NOMO-1 (cell line): ENCODE measurements at regions not wholly inside any gene's neighbourhood (a gene's known extent, or its start where the extent isn't known, plus 50 kb on each side); places are given as distances from the start of the nearest gene placed in this dataset.

Experiments
- DNase-seq, 2 experiments: peaks; one replicate each; lab custom pipeline; 2025; ENCODE audit not compliant: unreplicated experiment in 2 of 2; lab: John Stamatoyannopoulos, UW

DNA sequence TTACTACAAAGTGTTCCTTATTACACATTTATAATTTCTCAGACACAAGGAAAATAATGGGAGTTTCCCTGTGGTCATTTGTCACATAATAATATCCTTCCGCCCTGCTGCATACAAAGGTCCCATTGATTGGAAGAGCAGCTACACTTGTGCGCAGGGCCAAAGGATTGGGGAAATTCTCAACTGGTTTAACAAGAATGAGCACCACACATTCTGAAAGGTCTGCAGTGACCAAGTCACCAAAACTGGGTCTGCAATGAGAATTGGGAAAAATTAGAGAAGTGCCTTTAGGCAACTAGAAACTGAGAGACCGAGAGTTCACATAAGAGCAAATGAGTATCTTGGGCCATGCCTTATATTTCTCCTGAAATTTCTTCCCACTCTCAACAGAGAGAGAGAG, 98.2 kb upstream of the NR2F2 start:
- DNase-seq, result no peak

DNA sequence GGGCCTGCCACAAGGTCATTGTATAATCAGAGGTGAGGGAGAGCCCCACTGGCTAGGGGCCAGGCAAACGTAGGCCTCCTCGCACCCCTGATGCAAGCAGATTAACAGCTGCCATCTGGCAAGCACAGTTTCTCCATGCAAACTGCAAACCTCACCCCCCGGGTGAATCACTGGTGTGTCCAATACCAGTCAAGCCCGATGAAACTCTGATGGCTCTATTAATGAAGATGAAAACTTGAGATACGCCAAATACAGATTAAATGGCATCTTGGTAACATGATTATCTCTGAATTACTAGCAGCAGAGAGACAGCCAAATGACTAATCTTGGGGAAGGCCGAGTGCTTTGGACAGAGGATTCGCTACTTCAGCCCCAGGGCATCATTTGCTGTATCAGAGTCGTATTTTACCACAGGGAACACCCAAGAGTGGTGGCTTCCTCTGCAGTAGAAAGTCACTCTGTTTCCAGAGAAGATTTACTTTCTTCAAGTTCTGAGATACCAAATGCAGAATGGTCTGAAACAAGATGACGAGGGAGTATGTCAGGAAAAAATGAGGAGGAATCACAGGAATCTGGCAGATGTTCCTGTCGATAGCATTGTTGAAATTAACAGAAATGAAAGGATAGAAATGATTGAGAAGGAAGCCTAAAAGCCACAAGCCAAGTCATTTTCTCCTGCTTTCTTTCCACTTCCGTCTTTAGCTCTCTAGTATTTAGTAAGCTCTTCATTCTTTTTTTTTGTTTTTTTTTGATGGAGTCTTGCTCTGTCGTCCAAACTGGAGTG, 96.2 kb upstream of the NR2F2 start:
- DNase-seq, result no peak

DNA sequence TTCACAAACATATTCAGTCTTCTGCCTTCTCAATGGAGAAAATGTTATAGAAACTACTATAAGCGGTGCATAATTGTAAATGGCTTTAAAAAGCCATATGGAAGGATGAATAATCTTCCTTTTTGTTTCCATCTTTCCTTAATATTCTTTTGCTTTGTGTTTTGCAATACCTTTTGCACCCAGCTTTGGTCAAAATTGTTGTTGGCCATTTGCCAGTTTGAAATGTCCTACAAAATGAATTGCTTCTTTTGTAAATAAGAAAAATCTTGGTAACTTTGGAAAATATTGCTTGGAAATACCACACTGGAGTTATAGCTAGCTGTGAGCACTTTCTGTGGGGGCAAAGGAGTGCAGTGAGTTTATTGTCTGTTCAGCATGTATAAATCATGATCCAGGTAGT, 93.5 kb upstream of the NR2F2 start:
- DNase-seq, result no peak

DNA sequence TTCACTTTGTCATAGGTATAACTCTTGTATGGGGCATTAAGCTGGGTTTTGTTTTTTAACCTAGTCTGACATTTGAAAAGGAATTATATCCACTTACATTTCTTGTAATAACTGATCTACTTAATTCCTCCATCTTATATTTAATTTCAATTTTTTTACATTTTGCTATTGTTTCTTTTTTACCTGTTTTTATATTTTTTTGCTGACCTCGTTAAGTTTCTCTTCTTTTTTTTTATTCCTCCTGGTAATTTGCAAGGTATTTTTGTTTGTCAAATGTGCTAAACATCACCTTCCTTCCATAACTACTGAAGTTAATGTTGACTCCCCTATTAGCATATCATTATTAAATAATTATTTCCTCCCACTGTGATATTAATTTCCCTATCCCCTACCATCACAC, 87.7 kb upstream of the NR2F2 start:
- no peak for DNase-seq

DNA sequence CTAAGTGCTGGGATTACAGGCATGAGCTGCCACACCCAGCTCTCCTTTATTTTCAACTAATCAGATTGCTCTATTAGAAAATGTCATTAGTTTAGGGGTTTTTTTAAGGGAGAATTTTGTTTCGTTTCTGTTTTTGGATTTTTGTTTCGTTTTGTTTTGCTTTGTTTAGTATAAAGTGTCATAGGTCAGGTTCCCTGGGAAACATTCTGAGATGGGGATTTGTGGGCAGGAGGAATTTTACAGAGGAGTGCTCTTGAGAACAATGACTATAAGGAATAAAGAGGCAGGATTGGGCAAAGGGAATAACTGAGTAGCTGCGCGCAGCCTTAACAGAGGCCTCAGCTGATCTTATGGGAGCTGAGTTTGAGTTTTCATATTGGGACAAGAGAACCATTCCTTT, 86.8 kb upstream of the NR2F2 start:
- DNase-seq, result no peak

DNA sequence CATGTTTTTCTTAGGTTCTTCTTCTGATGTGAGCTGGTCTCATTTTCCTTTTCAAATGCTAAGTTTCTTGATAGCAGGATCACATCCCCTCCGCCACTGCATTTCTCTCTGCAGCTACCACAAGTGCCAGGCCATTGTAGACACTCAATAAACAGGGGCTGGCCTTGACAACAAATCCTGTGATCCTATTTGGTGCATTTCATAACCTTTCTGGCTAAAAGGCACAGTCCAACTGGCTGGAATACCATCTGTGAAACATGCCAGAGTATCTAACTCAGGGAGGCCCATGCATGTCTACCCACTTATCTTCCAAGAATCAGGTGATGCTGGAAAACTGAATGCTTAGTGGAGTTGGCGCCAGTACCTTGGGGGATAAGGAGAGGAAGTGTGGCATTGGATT, 85.2 kb upstream of the NR2F2 start:
- no peak for DNase-seq

DNA sequence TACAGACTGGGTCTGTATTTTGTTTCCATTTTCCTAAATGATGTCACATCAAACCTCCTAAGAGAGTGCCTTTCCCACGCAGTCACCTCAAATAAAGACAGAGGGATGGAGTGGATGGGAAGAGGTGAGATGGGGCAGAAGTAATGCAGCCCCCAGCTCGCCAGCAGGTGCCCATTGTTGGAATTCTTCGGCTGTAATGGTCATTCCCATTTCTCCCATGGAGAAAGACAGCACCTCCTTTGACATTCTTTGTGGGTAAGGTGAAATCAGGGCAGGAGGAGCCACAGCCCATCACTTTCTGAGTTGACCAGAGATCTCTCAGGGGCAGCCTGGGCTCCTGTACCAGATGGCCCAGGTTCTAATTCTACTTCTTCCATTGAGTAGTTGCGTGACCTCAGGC, 84.4 kb upstream of the NR2F2 start:
- no peak for DNase-seq

DNA sequence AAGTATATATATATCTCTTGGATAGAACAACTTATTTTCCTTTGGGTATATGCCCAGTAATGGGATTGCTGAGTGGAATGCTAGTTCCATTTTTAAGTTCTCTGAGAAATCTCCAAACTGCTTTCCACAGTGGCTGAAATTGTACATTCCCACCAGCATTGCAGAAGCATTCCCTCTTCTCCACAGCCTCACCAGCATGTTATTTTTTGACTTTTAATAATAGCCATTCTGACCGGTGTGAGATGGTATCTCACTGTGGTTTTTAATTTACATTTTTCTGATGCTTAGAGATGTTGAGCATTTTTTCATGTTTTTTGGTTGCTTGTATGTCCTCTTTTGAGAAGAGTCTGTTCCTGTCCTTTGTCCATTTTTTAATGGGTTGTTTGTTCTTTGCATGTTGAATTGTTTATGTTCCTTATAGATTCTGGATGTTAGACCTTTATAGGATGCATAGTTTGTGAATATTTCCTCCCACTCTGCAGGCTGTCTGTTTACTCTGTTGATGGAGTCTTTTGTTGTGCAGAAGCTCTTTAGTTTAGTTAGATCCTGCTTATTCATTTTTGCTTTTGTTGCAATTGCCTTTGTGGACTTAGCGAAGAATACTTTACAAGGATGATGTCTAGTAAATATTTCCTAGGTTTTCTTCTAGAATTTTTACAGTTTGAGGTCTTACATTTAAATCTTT, 82.7 kb upstream of the NR2F2 start:
- no peak for DNase-seq

DNA sequence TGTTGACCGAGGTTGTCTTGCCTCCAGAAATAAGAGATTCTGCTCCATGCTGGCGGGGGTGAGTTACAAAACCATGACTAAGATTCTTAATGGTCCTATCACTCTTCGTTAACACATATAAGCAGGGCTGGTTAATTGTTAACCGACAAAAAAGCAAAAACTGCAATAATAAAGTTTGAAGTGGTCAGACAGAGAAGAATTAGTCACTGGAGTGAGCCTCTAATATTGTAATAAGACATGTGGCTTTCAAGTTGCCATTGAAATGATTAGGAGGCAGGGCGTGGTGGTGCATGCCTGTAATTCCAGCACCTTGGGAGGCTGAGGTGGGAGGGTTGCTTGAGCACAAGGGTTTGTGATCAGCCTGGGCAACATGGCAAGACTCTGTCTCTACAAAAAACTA, 78.4 kb upstream of the NR2F2 start:
- DNase-seq, result no peak

DNA sequence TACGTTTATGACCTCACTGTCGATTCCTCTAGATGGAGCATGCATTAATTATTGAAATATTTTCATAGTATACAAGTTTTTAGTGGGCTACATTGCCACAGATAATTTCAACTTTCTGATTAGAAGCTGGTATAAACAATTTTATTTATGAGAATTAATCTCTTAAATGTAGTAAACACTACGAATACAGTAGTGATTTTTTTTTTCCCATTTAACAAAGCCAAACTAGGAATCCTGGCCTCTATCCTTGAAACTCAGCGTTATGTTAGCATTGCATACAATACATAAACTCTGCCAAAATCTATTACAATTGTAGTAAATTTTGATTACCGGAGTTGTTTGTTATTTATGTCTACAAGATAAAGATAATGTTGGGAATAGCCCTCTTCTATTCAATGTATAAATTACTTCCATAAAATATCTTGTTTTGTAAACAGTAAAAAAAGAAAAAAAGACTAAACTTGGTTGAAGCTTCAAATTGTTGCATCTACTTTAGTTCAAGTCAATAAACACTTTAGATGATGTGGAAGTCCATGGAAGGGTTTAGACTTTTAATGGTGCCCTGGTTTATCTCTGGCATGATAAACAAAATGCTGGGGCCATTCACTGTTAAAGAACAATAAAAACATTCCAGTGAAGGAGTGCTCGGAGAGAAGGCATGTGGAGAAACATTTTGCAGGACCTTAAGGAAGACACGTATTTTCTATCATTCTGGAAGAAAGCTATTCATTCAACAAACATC, 77.3 kb upstream of the NR2F2 start:
- DNase-seq, result no peak

DNA sequence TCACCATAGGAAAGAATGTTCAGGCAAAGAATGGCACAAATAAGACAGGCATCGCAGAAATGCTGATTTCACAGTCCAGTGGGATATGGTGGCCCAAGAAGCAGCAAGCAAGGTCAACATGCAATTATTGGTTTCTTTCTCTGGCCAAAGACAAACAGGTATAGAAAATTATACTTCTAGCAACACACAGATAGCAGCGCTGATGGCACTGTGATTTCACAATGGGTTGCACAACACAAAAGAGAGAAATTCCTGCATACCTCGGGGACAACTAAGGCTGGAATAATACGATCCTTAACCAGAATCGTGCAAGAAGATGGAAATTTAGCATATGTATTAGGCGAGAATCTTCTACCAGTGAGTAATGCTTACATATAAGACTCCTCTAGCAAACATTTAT, 76.3 kb upstream of the NR2F2 start:
- no peak for DNase-seq

DNA sequence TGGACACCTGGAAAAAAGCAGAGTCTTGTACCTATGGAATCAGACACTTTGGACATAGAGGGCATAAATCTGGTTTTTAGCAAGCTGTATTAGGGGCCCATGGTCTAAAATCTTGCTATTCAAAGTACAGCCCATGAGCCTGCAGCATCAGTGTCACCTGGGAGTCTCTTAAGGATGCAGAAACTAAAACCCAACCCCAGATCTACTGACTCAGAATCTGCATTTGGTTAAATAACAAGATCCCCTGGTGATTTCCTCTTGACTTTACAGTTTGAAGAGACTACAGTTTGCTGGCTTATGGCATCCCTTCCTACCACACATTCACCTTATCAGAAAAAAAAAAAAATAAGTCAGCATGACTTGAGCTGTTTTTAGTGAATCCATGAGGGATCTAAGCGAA, 74.9 kb upstream of the NR2F2 start:
- DNase-seq, result no peak

DNA sequence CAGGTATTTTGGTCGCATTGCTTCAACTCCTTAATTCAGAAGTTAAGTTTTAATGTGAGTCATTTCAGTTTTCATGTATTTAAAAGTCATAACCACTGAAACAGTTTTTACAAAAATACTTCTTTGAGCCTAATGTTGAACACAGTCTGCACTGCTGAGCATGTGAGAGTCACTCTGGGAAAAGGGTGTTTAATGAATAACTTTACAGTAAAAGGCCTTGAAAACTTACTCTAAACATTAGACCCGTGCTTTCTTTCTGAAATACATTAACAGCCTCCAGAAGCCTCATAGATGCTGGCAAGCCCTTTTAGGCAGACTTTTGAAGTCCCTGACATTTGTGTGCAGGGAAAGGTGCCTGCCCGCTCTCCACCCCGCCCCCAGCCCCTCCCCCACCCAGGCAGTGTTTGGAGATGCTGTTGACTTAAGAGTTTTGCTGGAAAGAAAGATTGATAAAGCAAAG, 68.9 kb upstream of the NR2F2 start:
- DNase-seq, result no peak

DNA sequence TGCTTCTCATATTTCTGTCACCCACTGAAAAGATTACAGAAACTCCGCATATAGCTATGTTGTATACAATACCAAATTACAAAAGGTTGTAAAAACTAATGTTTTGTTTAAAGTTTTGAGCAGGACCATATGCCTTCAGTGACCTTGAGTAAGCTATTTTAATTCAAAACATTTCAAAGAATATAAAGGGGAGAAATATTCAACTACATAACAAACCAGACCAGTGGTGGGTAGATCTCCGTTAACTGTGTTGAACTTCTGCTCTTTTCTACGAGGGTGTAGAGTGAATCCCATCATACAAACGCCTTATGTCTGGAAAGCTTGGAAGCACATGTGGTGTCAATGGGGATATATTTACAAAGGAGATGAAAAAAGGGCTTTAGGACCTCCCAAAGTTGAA, 68.4 kb upstream of the NR2F2 start:
- no peak for DNase-seq

DNA sequence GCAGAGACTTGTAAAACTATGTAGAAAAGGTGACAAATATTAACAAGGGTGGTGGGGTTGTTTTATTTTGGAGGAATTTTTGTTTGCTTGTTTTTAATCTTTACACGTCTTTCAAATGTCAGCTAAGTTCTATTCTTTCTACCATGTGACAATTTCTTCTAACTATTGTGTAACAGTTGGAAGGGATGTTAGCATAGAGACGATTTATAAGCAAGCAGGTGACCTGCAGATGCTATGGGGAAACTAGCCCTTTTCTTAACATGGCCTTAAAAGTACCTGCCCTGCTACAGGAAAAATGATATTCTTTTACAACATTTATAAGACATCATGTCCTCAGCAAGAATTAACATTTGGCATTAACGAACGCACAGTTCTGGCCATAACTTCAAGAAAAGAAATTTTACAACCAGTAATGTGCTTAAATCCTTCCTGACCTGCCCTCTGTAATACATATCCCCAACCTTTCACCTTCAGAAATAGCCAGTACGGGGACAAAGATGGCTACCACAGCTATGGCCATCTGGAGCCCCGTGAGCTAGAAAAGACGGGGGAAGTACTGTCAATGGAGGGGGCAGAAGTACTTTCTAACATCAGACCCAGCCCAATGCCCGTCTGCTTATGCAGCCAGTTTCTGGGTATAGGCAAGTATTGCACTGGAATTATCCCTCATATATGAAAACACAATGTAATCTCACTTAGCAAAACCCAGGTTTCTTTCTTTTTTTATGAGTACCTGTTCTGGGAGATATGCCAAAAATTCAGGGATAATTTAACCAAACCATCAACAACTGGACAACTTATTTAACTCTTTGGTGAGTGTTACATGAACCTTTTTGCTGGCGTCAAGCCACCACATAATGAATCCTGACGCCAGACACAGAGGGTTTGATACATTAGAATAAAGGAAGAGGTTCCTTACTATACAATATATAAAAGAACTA, 67.7 kb upstream of the NR2F2 start:
- DNase-seq, result no peak

DNA sequence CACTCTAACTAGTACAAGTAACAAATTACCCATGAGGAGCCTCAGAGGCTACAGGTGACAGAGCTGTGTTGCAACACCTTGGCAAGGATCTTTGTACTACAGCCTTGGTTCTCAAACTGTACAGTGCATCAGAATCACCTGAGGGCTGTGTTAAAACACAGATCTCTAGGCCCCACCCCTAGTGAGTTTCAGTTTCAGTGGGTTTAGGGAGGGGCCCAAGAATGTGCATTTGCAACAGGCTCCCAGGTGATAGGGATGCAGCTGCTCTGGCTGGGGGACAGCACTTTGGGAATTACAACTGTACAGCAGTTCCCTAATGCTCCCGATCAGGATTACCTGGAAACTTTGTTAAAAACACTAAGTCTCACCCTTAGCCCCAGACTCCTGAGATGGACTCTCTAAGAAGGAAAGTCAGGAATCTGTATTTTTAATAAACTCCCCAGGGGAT, 66.1 kb upstream of the NR2F2 start:
- DNase-seq, result no peak

DNA sequence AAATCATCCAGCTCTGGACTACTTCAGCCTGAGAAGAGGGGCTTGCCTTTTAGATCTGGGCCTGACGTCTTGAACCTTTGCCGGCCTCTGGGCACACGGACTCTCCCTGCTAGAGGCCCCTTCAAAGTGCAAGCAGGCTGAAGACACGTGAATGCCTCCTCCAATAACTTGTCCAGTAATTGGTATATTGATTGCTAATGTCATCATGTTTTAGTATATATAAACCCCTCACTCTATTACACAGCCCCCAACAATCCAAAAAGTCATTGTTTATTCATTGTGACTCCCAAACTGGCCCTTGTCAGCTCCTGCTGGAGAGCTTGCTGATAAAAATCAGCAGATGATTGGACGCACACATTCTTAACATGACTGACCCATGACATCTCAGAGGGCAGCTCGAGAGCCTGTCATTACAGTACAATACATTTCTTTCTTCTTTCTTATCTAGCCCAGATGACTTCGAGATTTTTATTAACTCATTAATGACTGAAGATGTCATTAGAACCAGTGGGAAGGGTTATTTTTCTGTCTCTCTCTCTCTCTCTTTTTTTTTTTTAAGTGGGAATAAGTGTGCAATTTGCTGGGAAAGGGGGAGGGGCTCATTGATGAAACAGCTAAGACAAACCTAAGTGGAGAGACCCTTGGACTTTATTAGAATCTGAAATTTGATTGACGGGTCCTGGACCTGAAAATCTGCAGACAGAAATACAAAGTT, 65.5 kb upstream of the NR2F2 start:
- no peak for DNase-seq

DNA sequence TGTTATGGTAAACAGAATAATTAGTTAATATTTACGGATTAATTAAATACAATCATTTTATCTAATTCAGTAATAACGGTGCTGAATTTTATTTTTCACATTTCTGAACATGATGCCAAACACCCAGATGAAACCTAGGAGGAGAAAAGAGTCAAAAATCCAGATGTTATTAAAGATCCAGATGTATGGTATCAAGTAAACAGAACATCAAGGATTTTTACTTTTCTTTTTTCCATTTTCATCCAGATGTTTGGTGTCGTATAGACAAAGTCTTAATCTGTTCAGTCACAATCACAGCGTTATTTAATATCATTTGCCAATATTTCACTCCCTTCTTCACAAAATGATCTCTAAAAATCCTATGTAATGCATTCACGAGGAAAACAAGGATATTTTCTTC, 64.0 kb upstream of the NR2F2 start:
- no peak for DNase-seq

DNA sequence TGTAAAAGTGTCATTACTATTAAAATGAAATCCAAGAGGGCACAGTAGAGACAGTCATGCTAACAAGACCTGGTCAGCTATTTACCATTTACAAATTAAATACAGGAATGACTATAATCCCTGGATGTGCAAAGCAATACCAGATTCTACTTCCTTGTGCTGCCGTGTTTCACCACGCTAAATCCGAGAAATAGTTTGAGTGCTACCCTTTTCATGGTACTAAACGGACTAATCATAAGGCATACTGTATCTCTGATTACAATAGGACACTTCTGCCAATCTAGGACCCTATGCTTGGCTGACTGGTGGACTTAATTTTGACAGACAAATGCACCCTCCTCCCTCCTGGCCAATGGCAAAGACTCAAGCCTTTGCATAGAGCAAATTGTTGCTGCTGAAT, 63.0 kb upstream of the NR2F2 start:
- no peak for DNase-seq
